ENCODE measurements at regions not wholly inside any gene's neighbourhood (a gene's known extent, or its start where the extent isn't known, plus 50 kb on each side); places are given as distances from the start of the nearest gene placed in this dataset.
"Not testable (repeated sequence)": the region's sequence is repeated elsewhere in the genome, so short reads cannot be mapped to it uniquely, and the experiment has no call there.

GRCh38 chr21:9745457-9746108, 775.8 kb upstream of the TPTE start:
- not testable (repeated sequence) for TF ChIP-seq CTCF (IDR thresholded peaks at IDR 0.05 in 8 of 11, conservative IDR thresholded peaks at IDR 0.05 in 3 of 11); POLR2A (IDR thresholded peaks at IDR 0.05)
